Osteoblast (primary cell): ENCODE measurements at regions not wholly inside any gene's neighbourhood (a gene's known extent, or its start where the extent isn't known, plus 50 kb on each side); places are given as distances from the start of the nearest gene placed in this dataset.
"Not testable (repeated sequence)": the region's sequence is repeated elsewhere in the genome, so short reads cannot be mapped to it uniquely, and the experiment has no call there.

Source experiments
- DNase-seq: peaks from one replicate; pipeline ENCODE4 v3.0.0; 2011; ENCODE audit warnings: low spot score, mixed read lengths; ENCODE audit not compliant: insufficient read length; ENCODE audit errors: missing footprints
- H2AFZ ChIP-seq: 2 replicates; pipeline ENCODE4 v1.6.0; 2011; ENCODE audit warnings: mild to moderate bottlenecking, low read length
- H3K27ac ChIP-seq: 2 replicates; pipeline ENCODE4 v1.5.1; 2011; ENCODE audit warnings: mild to moderate bottlenecking, low read depth, low read length, moderate library complexity
- H3K27me3 ChIP-seq: 2 replicates; pipeline ENCODE4 v1.6.0; 2012; ENCODE audit warnings: mild to moderate bottlenecking, control low read depth, inconsistent platforms, low read length, moderate library complexity; ENCODE audit not compliant: insufficient read depth
- H3K36me3 ChIP-seq: 2 replicates; pipeline ENCODE4 v1.5.1; 2011; ENCODE audit warnings: mild to moderate bottlenecking, low read length, control low read depth, moderate library complexity; ENCODE audit not compliant: insufficient read depth
- H3K4me1 ChIP-seq: 2 replicates; pipeline ENCODE4 v1.5.1; 2011; ENCODE audit warnings: mild to moderate bottlenecking, low read length, control low read depth, moderate library complexity; ENCODE audit not compliant: insufficient read depth
- H3K4me2 ChIP-seq: 2 replicates; pipeline ENCODE4 v1.6.0; 2011; ENCODE audit warnings: mild to moderate bottlenecking, low read length; ENCODE audit not compliant: insufficient read depth
- H3K4me3 ChIP-seq: fragments of 200-600 bp; sonication (generic); 3 replicates; pipeline ENCODE4 v1.5.1; 2012; ENCODE audit warnings: mild to moderate bottlenecking, low read length, inconsistent platforms; ENCODE audit not compliant: insufficient read depth
- H3K79me2 ChIP-seq: 2 replicates; pipeline ENCODE4 v1.6.0; 2012; ENCODE audit warnings: mild to moderate bottlenecking, low read length, control low read depth, inconsistent platforms; ENCODE audit not compliant: insufficient read depth
- H3K9me3 ChIP-seq: 2 replicates; pipeline ENCODE4 v1.5.1; 2011; ENCODE audit warnings: low read depth, low read length, control low read depth
- H4K20me1 ChIP-seq: 2 replicates; pipeline ENCODE4 v1.6.0; 2012; ENCODE audit warnings: mild to moderate bottlenecking, low read length, control low read depth; ENCODE audit not compliant: insufficient read depth
- TF ChIP-seq, protein P1 (sequence below): IDR thresholded peaks from 2 replicates; pipeline ENCODE4 v1.5.1; 2011; ENCODE audit warnings: mild to moderate bottlenecking, low read depth, low read length, moderate library complexity; ENCODE audit errors: extremely low read depth

DNA sequence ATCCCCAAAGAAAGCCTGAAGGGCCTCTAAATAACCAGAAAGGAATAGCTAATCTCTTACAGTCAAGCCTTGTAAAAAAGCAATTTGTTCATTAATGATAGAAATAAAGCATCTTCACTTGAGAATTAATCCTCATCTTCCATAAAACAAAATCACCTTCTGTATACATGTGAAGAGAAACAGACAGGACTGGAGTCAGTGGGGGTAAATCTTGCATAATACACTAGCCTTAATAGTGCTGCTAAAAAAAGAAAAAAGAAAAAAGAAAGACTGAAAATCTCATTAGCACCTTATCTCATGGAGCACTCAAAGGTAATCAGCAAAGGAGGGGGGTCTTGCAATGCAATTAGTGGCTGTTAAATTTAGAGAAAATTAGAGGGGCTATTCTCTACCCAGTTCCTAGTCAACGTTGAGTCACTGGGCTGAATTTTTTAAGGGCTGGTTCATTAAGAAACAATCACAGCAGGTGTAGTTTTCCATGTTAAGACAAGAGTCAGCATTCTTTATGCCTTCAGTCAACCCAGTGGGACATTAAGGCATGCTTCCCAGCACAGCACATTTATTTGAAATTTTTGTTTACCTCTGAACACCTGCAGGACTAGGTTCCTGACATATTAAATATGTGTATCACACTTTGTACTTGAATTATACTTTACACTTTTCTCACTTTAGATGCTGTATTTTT is 1455.7 kb upstream of the CELF2 start:
- Histone ChIP-seq H3K36me3 (no peaks in the 10 kb centered on the region), H3K4me3 (no peak overlapping the region), H2AFZ (no peak overlapping the region), H3K4me1 (no peaks in the 10 kb centered on the region), H3K27ac (no peak overlapping the region), H3K4me2 (no peak overlapping the region), H3K9me3 (no peaks in the 10 kb centered on the region), H3K27me3 (no peaks in the 10 kb centered on the region), H3K79me2 (no peaks in the 10 kb centered on the region), H4K20me1 (no peaks in the 10 kb centered on the region)
- TF ChIP-seq, protein P1, sequence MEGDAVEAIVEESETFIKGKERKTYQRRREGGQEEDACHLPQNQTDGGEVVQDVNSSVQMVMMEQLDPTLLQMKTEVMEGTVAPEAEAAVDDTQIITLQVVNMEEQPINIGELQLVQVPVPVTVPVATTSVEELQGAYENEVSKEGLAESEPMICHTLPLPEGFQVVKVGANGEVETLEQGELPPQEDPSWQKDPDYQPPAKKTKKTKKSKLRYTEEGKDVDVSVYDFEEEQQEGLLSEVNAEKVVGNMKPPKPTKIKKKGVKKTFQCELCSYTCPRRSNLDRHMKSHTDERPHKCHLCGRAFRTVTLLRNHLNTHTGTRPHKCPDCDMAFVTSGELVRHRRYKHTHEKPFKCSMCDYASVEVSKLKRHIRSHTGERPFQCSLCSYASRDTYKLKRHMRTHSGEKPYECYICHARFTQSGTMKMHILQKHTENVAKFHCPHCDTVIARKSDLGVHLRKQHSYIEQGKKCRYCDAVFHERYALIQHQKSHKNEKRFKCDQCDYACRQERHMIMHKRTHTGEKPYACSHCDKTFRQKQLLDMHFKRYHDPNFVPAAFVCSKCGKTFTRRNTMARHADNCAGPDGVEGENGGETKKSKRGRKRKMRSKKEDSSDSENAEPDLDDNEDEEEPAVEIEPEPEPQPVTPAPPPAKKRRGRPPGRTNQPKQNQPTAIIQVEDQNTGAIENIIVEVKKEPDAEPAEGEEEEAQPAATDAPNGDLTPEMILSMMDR = no peak
- no peak for DNase-seq

DNA sequence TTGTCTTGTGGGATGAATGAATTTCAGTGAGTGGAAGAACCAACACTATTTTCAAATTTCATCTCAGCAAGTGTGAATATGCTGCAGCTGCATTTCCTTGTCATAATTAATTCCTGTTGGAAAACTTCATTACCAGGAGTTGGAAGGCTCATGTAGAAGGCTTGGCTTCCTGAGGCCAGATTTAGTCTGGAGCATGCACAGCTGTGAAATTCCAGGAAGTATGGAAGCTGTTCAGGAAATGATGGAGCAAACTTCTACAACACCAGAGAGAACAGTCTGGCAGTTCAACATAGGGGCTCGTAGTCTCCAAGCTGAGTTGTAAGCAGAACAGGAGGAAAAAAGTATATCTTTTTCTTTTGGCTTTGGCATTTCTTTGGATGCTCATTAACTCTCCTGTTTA is 1439.9 kb upstream of the CELF2 start:
- H3K4me3 ChIP-seq = no peak overlapping the region
- no peaks in the 10 kb centered on the region for H3K36me3 ChIP-seq
- H3K9me3 ChIP-seq = no peaks in the 10 kb centered on the region
- H3K27ac ChIP-seq = no peak overlapping the region
- no peak overlapping the region for H2AFZ ChIP-seq
- no peaks in the 10 kb centered on the region for H4K20me1 ChIP-seq
- no peaks in the 10 kb centered on the region for H3K79me2 ChIP-seq
- TF ChIP-seq, protein P1 = no peak
- H3K4me2 ChIP-seq = no peak overlapping the region
- H3K27me3 ChIP-seq = no peaks in the 10 kb centered on the region
- no peak for DNase-seq
- H3K4me1 ChIP-seq = no peaks in the 10 kb centered on the region

DNA sequence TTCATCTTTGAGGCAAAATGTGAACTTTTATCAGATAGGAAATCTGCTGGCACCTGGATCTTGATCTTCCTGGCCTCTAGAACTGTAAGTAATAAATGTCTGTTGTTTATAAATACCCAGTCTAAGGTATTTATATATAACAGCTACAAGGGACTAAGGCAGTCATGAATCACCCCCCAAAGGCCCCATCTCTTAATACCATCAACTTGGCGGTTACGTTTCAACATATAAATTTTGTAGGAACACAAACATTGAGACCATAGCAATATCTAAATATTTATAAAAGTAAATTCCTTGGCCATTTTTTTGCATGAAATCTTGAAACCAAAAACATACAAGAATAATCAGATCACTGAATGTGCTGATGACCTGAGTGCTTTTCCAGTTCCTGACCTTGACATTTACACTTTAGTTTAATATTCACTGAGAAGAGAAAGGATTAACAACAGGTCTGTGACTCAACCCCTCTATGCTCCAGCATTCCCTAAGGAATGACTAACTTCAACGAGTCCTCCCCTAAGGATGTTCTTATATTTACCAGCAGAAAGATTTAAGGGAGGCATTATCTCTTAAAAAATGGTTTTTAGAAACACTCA is 1438.5 kb upstream of the CELF2 start:
- no peak for DNase-seq
- no peak overlapping the region for H2AFZ ChIP-seq
- TF ChIP-seq, protein P1 = no peak
- H3K27ac ChIP-seq = no peak overlapping the region
- no peaks in the 10 kb centered on the region for H3K27me3 ChIP-seq
- no peaks in the 10 kb centered on the region for H4K20me1 ChIP-seq
- no peaks in the 10 kb centered on the region for H3K36me3 ChIP-seq
- H3K9me3 ChIP-seq = no peaks in the 10 kb centered on the region
- no peaks in the 10 kb centered on the region for H3K4me1 ChIP-seq
- H3K4me3 ChIP-seq = no peak overlapping the region
- H3K79me2 ChIP-seq = no peaks in the 10 kb centered on the region
- no peak overlapping the region for H3K4me2 ChIP-seq

- not testable (repeated sequence) for H3K4me2 ChIP-seq, H3K27ac ChIP-seq, H3K36me3 ChIP-seq, H3K27me3 ChIP-seq, H4K20me1 ChIP-seq, H3K9me3 ChIP-seq, H3K4me3 ChIP-seq, H3K4me1 ChIP-seq, H3K79me2 ChIP-seq, DNase-seq, H2AFZ ChIP-seq
These were observed 1434.9 kb upstream of the CELF2 start for GRCh38 chr10:9582803-9583202.
